Ramos (cell line): ENCODE measurements at regions not wholly inside any gene's neighbourhood (a gene's known extent, or its start where the extent isn't known, plus 50 kb on each side); places are given as distances from the start of the nearest gene placed in this dataset.

ENCODE experiments used
- in situ Hi-C: fragments of 300-500 bp; cut with MboI; formaldehyde crosslinking; loops from one replicate; pipeline ENCODE4 v1.14.3; 2022; ENCODE audit warnings: low sequenced_read_pairs; ENCODE audit not compliant: unreplicated experiment

- in situ Hi-C loops: no loop called here
Measured at GRCh38 chr22:22408731-22409696, 99.5 kb downstream of the ZNF280B start.

GRCh38 chr22:22410121-22410520 lies 98.4 kb downstream of the ZNF280B start:
- in situ Hi-C loops: no loop called here

DNA sequence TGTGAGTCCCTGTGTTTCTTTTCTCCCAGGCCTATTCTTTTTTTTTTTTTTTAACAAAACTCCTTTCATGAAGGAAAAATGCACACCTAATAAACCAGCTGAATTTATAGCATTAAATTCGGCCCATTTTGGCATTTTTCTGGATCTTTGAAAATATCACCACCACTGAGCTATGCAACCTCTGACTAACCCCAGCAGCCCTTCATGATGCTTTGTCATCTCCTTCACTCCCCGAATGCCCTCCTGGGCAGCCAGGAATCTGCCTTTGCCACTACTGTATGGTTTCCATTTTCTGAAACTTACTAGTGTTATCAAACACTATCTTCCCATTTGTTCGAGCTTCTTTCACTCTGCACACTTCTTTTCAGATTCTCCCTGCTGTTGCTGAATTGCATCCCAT lies 97.9 kb downstream of the ZNF280B start:
- in situ Hi-C loops: no loop called here

GRCh38 chr22:22414266-22414665 lies 94.3 kb downstream of the ZNF280B start:
- in situ Hi-C loops: no loop called here

- in situ Hi-C loops: no loop called here
Measured at GRCh38 chr22:22417495-22418162, 90.9 kb downstream of the ZNF280B start.

DNA sequence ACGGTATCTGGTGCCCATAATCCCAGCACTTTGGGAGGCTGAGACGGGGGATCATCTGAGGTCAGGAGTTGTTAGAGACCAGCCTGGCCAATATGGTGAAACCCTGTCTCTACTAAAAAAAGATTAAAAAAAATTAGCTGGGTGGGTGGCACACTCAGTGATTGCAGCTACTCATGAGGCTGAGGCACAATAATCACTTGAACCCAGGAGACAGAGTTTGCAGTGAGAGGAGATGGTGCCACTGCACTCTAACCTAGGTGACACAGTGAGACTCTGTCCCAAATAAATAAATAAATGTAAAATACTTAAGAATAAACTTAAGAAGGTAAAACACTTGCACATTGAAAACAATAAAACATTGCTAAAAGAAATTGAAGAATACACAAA lies 90.4 kb downstream of the ZNF280B start:
- in situ Hi-C loops: no loop called here

DNA sequence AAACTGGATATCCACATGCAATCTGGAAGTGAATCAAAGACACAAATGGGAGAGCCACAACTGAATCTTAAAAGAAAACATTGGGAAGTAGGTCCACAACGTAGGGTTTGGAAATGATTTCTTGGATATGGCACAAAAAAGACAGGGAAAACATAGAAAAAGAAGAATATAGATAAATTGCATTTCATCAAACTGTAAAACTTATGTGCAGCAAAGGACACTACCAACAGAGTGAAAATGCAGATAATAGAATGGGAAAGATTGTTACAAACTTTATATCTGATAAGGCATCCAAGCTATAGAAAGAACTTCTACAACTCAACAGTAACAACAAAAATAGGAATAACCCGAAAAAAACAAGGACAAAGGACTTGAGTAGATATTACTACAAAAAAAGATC lies 89.6 kb downstream of the ZNF280B start:
- in situ Hi-C loops: no loop called here

- in situ Hi-C loops: no loop called here
Measured at GRCh38 chr22:22420580-22420979, 88.0 kb downstream of the ZNF280B start.

DNA sequence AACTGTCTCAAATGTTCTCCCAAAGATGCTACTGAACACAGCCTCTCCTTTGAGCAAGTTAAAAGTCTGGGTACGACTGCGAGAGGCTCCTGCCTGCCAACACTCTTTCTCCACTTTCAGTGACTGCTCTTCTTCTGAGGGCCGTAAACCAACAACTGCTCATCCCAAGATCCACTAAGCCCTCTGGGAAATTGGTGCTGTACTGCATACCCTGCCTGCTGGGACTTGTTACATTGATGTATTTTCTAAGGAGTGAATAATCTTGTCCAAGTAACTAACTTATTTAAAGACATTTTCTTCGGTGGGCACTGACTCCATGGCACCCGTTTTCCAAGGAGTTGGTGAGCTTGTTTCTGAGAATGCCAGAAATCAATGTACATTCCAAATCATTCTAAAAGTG lies 87.2 kb downstream of the ZNF280B start:
- in situ Hi-C loops: no loop called here

GRCh38 chr22:22422629-22423112 lies 85.9 kb downstream of the ZNF280B start:
- in situ Hi-C loops: no loop called here

- in situ Hi-C loops: no loop called here
Measured at GRCh38 chr22:22423681-22424080, 84.9 kb downstream of the ZNF280B start.

GRCh38 chr22:22424210-22424800 lies 84.2 kb downstream of the ZNF280B start:
- in situ Hi-C loops: no loop called here

GRCh38 chr22:22424956-22425355 lies 83.6 kb downstream of the ZNF280B start:
- in situ Hi-C loops: no loop called here

DNA sequence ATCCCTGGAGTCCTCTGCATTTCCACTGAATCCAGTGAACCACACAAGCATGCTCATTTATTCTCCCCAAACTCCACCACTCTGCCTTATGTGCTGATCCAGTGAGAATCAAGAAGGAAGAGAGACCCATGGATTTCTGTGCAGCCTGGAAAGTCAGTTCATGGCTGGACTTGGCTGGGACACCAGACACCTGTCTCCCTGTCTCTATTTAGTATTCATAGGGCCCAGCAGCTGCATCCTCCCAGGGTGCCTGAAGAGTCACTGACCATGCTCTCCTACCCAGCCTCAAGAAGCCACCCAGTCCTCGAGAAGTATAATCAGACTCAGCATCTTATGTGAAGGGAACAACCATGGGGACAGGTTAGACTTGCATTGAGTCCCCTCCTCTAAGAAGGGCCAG lies 83.2 kb downstream of the ZNF280B start:
- in situ Hi-C loops: no loop called here

GRCh38 chr22:22425783-22426624 lies 82.5 kb downstream of the ZNF280B start:
- in situ Hi-C loops: no loop called here

DNA sequence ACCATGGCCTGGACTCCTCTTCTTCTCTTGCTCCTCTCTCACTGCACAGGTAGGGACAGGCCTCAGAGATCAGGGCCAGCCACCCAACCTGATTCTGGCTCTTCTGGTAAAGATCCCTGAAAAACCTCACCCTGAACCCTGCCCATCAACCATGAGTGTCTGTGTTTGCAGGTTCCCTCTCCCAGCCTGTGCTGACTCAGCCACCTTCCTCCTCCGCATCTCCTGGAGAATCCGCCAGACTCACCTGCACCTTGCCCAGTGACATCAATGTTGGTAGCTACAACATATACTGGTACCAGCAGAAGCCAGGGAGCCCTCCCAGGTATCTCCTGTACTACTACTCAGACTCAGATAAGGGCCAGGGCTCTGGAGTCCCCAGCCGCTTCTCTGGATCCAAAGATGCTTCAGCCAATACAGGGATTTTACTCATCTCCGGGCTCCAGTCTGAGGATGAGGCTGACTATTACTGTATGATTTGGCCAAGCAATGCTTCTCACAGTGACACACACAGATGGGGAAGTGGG lies 80.9 kb downstream of the ZNF280B start:
- in situ Hi-C loops: no loop called here

- in situ Hi-C loops: no loop called here
Measured at GRCh38 chr22:22428222-22429098, 80.1 kb downstream of the ZNF280B start.

GRCh38 chr22:22429369-22430108 lies 79.0 kb downstream of the ZNF280B start:
- in situ Hi-C loops: no loop called here
